Osteocyte (in vitro differentiated cells): ENCODE measurements at regions not wholly inside any gene's neighbourhood (a gene's known extent, or its start where the extent isn't known, plus 50 kb on each side); places are given as distances from the start of the nearest gene placed in this dataset.
A peak's percentile ranks its signal among the peaks of the same experiment; 100 is the strongest.

ENCODE experiments used
- DNase-seq: peaks from one replicate; pipeline ENCODE4 v3.0.0; 2021; ENCODE audit warnings: mixed read lengths; ENCODE audit not compliant: unreplicated experiment; ENCODE audit errors: extremely low spot score
- H3K27ac Mint-ChIP-seq: one replicate; pipeline ENCODE4 v1.8.0; 2021; ENCODE audit warnings: mild to moderate bottlenecking, mixed read lengths; ENCODE audit not compliant: unreplicated experiment
- H3K27me3 Mint-ChIP-seq: one replicate; pipeline ENCODE4 v1.8.0; 2021; ENCODE audit warnings: mixed read lengths; ENCODE audit not compliant: unreplicated experiment
- H3K36me3 Mint-ChIP-seq: one replicate; pipeline ENCODE4 v1.8.0; 2021; ENCODE audit warnings: mixed read lengths; ENCODE audit not compliant: unreplicated experiment
- H3K4me1 Mint-ChIP-seq: one replicate; pipeline ENCODE4 v1.8.0; 2021; ENCODE audit warnings: mixed read lengths; ENCODE audit not compliant: unreplicated experiment
- H3K4me3 Mint-ChIP-seq: one replicate; pipeline ENCODE4 v1.8.0; 2021; ENCODE audit warnings: mild to moderate bottlenecking, moderate library complexity, mixed read lengths; ENCODE audit not compliant: unreplicated experiment
- H3K9me3 Mint-ChIP-seq: one replicate; pipeline ENCODE4 v1.8.0; 2021; ENCODE audit warnings: mixed read lengths; ENCODE audit not compliant: unreplicated experiment
- TF ChIP-seq, protein P1 (sequence below): fragments of 200-600 bp; sonication (generic); IDR thresholded peaks from 2 replicates; pipeline ENCODE4 v1.5.0; 2021; ENCODE audit warnings: antibody characterized with exemption, mild to moderate bottlenecking, moderate library complexity

DNA sequence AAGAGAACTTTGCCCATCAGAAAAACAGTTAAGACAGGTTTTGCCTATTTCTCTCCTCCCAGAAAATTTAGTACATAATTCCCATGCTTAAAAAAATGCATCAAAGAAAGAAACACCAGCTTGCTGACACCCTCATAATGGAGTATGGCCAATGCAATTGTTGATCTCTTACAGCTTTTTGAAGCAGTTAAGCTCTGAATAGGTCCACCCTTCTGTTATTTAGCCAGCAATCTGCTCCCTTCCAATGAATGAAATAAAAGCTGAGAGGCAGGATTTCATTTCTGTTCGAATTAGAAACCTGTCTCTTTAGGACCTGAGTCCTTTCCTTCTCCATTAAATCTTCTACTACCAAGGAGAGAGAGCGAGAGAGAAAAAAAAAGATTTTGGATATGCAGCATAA, 288.7 kb downstream of the RNF144B start:
- Mint-ChIP-seq H3K36me3 (no peaks in the 10 kb centered on the region), H3K4me3 (no peak overlapping the region), H3K27me3 (no peaks in the 10 kb centered on the region), H3K9me3 (no peaks in the 10 kb centered on the region), H3K4me1 (no peaks in the 10 kb centered on the region), H3K27ac (no peak overlapping the region)
- DNase-seq, result no peak
- TF ChIP-seq, protein P1, sequence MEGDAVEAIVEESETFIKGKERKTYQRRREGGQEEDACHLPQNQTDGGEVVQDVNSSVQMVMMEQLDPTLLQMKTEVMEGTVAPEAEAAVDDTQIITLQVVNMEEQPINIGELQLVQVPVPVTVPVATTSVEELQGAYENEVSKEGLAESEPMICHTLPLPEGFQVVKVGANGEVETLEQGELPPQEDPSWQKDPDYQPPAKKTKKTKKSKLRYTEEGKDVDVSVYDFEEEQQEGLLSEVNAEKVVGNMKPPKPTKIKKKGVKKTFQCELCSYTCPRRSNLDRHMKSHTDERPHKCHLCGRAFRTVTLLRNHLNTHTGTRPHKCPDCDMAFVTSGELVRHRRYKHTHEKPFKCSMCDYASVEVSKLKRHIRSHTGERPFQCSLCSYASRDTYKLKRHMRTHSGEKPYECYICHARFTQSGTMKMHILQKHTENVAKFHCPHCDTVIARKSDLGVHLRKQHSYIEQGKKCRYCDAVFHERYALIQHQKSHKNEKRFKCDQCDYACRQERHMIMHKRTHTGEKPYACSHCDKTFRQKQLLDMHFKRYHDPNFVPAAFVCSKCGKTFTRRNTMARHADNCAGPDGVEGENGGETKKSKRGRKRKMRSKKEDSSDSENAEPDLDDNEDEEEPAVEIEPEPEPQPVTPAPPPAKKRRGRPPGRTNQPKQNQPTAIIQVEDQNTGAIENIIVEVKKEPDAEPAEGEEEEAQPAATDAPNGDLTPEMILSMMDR, result no peak

DNA sequence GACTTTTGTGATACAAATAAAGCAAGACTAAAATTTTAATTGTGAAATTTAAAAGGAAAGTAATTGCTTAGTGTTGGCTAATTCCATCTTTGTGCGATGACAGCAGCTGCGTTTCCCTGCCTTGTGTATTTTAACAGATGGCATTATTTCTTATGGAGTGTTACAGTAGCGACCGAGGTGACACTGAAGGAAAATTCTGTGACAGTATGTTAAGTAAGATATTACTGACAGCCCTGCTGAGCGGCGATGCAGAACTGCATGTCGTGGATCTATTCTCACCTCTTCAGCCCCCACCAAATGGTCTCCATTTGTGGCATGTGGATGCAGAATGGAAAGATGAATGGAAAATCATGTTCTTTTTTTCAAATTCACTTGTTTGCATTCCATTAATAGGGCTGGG, 289.4 kb downstream of the RNF144B start:
- H3K9me3 Mint-ChIP-seq, result no peaks in the 10 kb centered on the region
- TF ChIP-seq, protein P1, result no peak
- H3K27ac Mint-ChIP-seq, result no peak overlapping the region
- no peaks in the 10 kb centered on the region for H3K36me3 Mint-ChIP-seq
- H3K27me3 Mint-ChIP-seq, result peaks cover 3% of the 10 kb centered on the region
- DNase-seq, result no peak
- H3K4me1 Mint-ChIP-seq, result no peaks in the 10 kb centered on the region
- H3K4me3 Mint-ChIP-seq, result no peak overlapping the region

DNA sequence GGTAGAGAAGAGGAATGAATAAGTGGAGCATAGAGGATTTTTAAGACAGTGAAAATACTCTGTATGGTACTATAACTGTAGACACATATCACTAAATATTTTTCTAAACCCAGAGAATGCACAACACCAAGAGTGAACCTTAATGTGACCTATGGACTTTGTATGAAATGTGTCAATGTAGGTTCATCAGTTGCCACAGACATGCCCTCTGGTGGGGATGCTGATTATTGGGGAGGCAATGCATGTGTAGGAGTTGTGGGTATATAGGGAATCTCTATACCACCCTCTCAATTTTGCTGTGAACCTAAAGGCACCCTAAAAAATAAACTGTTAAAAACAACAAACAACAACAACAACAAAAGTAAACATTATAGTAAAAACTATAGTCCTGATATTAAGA, 293.7 kb downstream of the RNF144B start:
- Mint-ChIP-seq H3K4me1 (no peaks in the 10 kb centered on the region), H3K36me3 (no peaks in the 10 kb centered on the region), H3K27ac (no peak overlapping the region), H3K9me3 (no peaks in the 10 kb centered on the region), H3K27me3 (peaks cover 8% of the 10 kb centered on the region), H3K4me3 (no peak overlapping the region)
- TF ChIP-seq, protein P1, result peak; percentile 12
- no peak for DNase-seq

DNA sequence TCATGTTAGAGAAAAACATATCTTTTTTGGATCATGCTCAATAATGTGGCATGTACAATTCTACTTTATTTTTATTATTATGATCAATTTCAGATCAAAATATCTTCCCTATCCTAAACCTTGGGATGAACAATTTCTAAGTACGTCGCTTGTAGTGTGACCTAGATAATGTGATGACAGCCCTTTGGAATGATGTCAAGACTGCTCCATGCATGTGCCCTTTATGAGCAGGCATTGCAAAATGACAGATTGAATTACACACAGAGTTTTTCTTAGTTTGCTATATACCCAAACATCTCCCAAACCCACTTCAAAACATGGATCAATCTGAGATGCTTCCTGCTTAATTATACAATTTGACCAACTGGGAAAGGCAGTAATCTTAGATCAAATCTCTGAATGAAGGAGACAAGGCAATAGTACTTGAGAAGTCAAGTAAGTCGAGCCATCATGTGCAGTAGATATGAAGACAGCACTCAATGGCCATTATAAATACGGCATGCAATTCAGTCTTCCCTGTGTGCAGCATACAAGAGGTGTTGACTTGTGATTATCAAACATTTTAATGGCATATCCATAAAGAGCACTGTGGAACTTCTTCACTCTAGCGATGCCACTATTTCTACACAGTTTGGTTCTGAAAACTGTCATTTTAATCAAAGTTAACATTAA, 294.8 kb downstream of the RNF144B start:
- H3K27ac Mint-ChIP-seq, result no peak overlapping the region
- peaks cover 8% of the 10 kb centered on the region for H3K27me3 Mint-ChIP-seq
- no peak overlapping the region for H3K4me3 Mint-ChIP-seq
- H3K9me3 Mint-ChIP-seq, result no peaks in the 10 kb centered on the region
- TF ChIP-seq, protein P1, result no peak
- no peaks in the 10 kb centered on the region for H3K36me3 Mint-ChIP-seq
- DNase-seq, result no peak
- no peaks in the 10 kb centered on the region for H3K4me1 Mint-ChIP-seq

DNA sequence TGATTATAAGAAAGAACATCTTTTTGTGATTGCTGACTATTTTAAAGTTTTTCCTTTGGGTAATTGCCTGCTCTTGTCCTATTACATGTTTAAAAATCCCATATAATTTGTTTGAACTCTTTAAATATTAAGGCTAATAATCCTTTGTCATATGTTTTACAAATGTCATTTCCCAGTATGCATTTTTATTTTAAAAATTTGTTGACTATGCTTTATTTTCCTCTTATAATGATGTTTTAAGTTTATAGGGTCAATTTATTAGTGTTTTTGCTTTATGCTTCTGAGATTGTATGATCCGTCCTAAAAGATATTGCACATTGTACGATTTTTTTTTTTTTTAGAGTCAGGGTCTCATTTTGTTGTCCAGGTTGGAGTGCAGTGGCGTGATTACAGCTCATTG, 297.2 kb downstream of the RNF144B start:
- Mint-ChIP-seq H3K27ac (no peak overlapping the region), H3K9me3 (no peaks in the 10 kb centered on the region), H3K36me3 (no peaks in the 10 kb centered on the region), H3K4me3 (no peak overlapping the region), H3K27me3 (peaks cover 8% of the 10 kb centered on the region), H3K4me1 (peaks cover 1% of the 10 kb centered on the region)
- no peak for DNase-seq
- TF ChIP-seq, protein P1, result no peak
